ENCODE measurements at regions not wholly inside any gene's neighbourhood (a gene's known extent, or its start where the extent isn't known, plus 50 kb on each side); places are given as distances from the start of the nearest gene placed in this dataset.
A peak's percentile ranks its signal among the peaks of the same experiment; 100 is the strongest.

DNA sequence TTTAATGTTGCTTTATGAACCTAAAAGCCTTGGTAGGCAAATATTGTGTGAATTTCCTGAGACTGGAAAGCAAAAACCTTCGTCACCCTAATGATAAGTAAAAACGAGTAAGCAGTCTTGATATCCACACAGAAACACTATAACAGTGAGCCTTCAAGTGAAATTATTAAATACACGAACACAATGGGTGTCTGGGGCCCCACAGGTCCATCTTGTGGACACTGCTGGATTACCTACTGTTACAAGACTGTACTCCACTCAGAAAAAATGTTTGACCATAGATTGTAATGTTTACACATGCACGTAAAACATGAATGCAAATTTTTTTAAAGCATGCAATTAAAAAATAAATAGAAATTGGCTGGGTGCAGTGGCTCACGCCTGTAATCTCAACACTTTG is 466.9 kb downstream of the CD83 start:
- TF ChIP-seq, protein P1, sequence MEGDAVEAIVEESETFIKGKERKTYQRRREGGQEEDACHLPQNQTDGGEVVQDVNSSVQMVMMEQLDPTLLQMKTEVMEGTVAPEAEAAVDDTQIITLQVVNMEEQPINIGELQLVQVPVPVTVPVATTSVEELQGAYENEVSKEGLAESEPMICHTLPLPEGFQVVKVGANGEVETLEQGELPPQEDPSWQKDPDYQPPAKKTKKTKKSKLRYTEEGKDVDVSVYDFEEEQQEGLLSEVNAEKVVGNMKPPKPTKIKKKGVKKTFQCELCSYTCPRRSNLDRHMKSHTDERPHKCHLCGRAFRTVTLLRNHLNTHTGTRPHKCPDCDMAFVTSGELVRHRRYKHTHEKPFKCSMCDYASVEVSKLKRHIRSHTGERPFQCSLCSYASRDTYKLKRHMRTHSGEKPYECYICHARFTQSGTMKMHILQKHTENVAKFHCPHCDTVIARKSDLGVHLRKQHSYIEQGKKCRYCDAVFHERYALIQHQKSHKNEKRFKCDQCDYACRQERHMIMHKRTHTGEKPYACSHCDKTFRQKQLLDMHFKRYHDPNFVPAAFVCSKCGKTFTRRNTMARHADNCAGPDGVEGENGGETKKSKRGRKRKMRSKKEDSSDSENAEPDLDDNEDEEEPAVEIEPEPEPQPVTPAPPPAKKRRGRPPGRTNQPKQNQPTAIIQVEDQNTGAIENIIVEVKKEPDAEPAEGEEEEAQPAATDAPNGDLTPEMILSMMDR (conservative IDR thresholded peaks at IDR 0.05 in 1 of 2, IDR thresholded peaks at IDR 0.05 in 1 of 2; ENCODE audit: low read depth in 1 of 2, low read length in 2 of 2), result peak in 1 of 2 donors; percentile 14
- no peak for TF ChIP-seq EZH2 (IDR thresholded peaks at IDR 0.05; ENCODE audit: low read length, missing control alignments)
